HFFc6 (cell line): ENCODE measurements at regions not wholly inside any gene's neighbourhood (a gene's known extent, or its start where the extent isn't known, plus 50 kb on each side); places are given as distances from the start of the nearest gene placed in this dataset.

Experiments used
- DNase-seq: peaks from one replicate; pipeline ENCODE4 v3.0.0-alpha.2; 2018
- H3K27ac Mint-ChIP-seq: 2 replicates; pipeline ENCODE4 v1.8.0; 2020; ENCODE audit warnings: mild to moderate bottlenecking, mixed read lengths
- H3K27me3 Mint-ChIP-seq: 2 replicates; pipeline ENCODE4 v1.8.0; 2021; ENCODE audit warnings: mild to moderate bottlenecking, moderate library complexity, mixed read lengths; ENCODE audit not compliant: insufficient read depth
- H3K36me3 Mint-ChIP-seq: 2 replicates; pipeline ENCODE4 v1.8.0; 2021; ENCODE audit warnings: low read depth, mixed read lengths
- H3K4me1 Mint-ChIP-seq: 2 replicates; pipeline ENCODE4 v1.8.0; 2020; ENCODE audit warnings: low read depth, mixed read lengths
- H3K4me3 Mint-ChIP-seq: 2 replicates; pipeline ENCODE4 v1.8.0; 2020; ENCODE audit warnings: mild to moderate bottlenecking, moderate library complexity, mixed read lengths
- H3K9me3 Mint-ChIP-seq: 2 replicates; pipeline ENCODE4 v1.8.0; 2020; ENCODE audit warnings: mild to moderate bottlenecking, mixed read lengths
- TF ChIP-seq, protein P1 (sequence below): fragments of 200-600 bp; sonication (generic); IDR thresholded peaks from 2 replicates; pipeline ENCODE4 v1.5.0; 2021; ENCODE audit warnings: antibody characterized with exemption, mild to moderate bottlenecking

DNA sequence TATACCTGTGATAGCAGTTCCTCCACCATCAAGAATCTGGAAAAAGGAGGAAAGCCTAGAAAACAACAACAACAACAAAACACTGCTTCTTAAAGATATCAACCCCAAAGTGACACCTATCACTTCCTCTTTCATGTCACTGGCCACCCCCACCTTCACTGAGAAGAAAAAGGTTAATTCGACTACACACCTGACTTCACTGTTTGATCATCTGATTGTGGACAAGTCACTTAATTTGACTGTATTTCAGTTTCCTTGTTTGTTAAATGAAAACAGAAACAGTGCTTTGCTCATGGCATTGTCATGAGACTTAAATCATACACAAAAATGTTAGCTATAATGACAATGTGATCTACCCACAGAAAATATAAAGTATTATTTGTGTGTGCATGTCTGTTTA lies 280.6 kb upstream of the SULF2 start:
- DNase-seq = no peak
- Mint-ChIP-seq H3K4me3 (no peak overlapping the region), H3K27me3 (no peaks in the 10 kb centered on the region; the same call in 1 of the 2 replicates), H3K9me3 (peaks cover 55% of the 10 kb centered on the region), H3K27ac (no peak overlapping the region), H3K36me3 (no peaks in the 10 kb centered on the region), H3K4me1 (no peaks in the 10 kb centered on the region)
- TF ChIP-seq, protein P1, sequence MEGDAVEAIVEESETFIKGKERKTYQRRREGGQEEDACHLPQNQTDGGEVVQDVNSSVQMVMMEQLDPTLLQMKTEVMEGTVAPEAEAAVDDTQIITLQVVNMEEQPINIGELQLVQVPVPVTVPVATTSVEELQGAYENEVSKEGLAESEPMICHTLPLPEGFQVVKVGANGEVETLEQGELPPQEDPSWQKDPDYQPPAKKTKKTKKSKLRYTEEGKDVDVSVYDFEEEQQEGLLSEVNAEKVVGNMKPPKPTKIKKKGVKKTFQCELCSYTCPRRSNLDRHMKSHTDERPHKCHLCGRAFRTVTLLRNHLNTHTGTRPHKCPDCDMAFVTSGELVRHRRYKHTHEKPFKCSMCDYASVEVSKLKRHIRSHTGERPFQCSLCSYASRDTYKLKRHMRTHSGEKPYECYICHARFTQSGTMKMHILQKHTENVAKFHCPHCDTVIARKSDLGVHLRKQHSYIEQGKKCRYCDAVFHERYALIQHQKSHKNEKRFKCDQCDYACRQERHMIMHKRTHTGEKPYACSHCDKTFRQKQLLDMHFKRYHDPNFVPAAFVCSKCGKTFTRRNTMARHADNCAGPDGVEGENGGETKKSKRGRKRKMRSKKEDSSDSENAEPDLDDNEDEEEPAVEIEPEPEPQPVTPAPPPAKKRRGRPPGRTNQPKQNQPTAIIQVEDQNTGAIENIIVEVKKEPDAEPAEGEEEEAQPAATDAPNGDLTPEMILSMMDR = no peak

DNA sequence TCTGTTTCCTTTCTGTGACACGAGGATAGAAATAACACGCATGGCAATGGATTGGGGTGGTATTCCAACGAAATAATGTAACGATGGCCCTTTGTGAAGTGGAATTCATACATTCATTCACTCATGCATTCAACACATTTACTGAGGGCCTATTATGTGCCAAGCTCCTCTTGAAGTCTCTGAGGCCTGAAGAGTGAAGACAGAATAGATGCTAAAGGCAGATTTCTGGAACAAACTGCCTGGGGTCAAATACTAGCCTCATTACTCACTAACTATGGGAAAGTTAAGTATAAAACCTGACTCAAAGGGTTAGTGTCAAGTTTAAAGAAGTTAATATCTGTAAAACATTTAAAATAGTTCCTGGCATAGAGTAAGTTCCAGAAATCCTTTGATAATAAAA lies 279.6 kb upstream of the SULF2 start:
- H3K27ac Mint-ChIP-seq = no peak overlapping the region
- no peak overlapping the region for H3K4me3 Mint-ChIP-seq

DNA sequence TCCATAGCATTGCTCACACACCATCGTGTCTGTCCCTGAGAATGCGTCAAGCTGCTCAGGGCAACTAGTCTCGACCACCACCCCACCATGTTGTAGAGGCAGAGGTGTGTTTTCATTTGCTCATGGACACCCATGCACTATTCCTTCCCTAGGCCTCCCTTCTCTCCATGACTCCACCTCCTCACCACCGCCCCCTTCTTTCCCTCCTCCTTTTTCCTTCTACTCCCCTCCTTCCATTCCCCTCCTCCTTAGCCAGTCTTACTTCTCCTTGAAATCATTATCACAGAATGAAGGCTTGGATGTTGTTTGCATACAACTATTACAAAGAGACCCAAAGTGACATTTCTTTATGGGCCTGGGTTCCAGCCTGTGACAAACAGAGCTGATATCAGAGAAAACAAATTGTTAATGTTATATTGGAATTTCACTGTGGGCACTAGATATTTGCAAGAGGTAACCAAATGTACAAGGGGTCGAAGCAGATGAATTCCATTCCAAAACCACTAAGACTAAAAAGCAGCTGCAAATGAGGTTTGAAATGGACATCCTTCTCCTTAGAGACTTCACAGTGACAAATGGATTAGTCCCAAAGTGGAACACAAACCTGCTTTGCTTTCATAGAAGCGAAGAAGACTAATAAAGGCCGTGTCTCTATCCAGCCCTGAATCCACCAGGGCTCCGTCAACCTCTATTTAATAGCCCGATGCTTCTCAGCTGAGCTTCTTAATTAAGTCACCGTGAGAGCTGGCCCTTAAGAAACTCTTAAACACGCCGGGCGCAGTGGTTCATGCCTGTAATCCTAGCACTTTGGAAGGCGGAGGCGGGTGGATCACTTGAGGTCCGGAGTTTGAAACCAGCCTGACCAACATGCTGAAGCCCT lies 275.8 kb upstream of the SULF2 start:
- H3K36me3 Mint-ChIP-seq = no peaks in the 10 kb centered on the region; the same call in 1 of the 2 replicates
- no peaks in the 10 kb centered on the region for H3K4me1 Mint-ChIP-seq
- TF ChIP-seq, protein P1 = no peak
- H3K27me3 Mint-ChIP-seq = no peaks in the 10 kb centered on the region; the same call in 1 of the 2 replicates
- H3K4me3 Mint-ChIP-seq = no peak overlapping the region
- no peak for DNase-seq
- no peak overlapping the region for H3K27ac Mint-ChIP-seq
- H3K9me3 Mint-ChIP-seq = peaks cover 55% of the 10 kb centered on the region

More for the DNA sequence above, 279.6 kb upstream of the SULF2 start:
- TF ChIP-seq, protein P1 = no peak
- H3K36me3 Mint-ChIP-seq = no peaks in the 10 kb centered on the region
- no peaks in the 10 kb centered on the region for H3K4me1 Mint-ChIP-seq
- no peaks in the 10 kb centered on the region; the same call in 1 of the 2 replicates for H3K27me3 Mint-ChIP-seq
- peak; percentile 12 for DNase-seq
- H3K9me3 Mint-ChIP-seq = peaks cover 48% of the 10 kb centered on the region

GRCh38 chr20:48058611-48059559 lies 273.6 kb upstream of the SULF2 start:
- H3K27me3 Mint-ChIP-seq = no peaks in the 10 kb centered on the region; the same call in 1 of the 2 replicates

DNA sequence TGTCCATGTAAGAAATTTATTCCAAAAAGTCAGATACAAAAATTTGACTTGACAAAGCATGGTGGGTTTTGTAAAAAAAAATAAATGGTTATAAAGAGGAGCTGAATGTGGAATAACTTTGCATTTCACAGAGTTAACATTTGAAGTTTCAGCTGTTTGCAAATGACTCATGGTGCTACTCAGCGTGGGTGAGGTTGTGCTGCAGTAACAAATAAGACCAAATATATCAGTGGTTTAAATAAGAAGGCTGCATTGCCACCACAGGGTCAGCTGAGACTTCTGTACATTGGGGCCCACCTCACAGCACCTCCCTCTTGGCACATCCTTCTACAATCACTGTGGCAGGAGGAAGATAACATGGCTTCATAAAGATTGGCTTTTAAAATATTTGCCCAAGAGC lies 272.5 kb upstream of the SULF2 start:
- H3K4me3 Mint-ChIP-seq = no peak overlapping the region
- peaks cover 1% of the 10 kb centered on the region for H3K27me3 Mint-ChIP-seq
- TF ChIP-seq, protein P1 = no peak
- no peak for DNase-seq
- no peaks in the 10 kb centered on the region for H3K4me1 Mint-ChIP-seq
- no peak overlapping the region for H3K27ac Mint-ChIP-seq
- peaks cover 68% of the 10 kb centered on the region for H3K9me3 Mint-ChIP-seq
- no peaks in the 10 kb centered on the region; the same call in none of the 2 replicates for H3K36me3 Mint-ChIP-seq

More at GRCh38 chr20:48058611-48059559, 273.6 kb upstream of the SULF2 start:
- H3K27ac Mint-ChIP-seq = no peak overlapping the region
- H3K36me3 Mint-ChIP-seq = no peaks in the 10 kb centered on the region; the same call in 1 of the 2 replicates
- no peaks in the 10 kb centered on the region for H3K4me1 Mint-ChIP-seq
- H3K9me3 Mint-ChIP-seq = peaks cover 65% of the 10 kb centered on the region
- TF ChIP-seq, protein P1 = no peak
- no peak for DNase-seq
- no peak overlapping the region for H3K4me3 Mint-ChIP-seq
